Epidermal melanocyte (primary cell): ENCODE measurements at regions not wholly inside any gene's neighbourhood (a gene's known extent, or its start where the extent isn't known, plus 50 kb on each side); places are given as distances from the start of the nearest gene placed in this dataset.

Experiments used
- DNase-seq: peaks from one replicate; pipeline ENCODE4 v3.0.0; 2011; ENCODE audit warnings: low spot score; ENCODE audit not compliant: insufficient read length

DNA sequence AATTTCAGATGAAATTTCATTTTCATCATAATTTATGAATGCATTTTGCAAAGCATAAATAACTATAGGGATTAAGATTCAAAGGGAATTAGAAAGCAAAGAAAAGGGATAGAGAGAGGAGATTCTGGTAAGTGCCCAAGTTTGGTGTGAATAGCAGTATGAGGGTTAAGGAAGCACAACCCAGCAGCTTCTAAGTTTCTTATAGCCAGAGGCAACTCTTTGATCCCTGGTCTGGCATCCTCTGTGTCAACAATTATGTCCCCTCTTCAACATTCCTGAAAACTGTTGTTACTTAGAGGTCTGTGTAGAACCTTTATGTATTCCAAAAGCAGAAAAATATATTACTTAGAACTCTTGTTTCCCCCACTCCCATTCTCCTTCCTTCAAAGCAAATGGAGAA is 171.6 kb upstream of the SATB2 start:
- no peak for DNase-seq

DNA sequence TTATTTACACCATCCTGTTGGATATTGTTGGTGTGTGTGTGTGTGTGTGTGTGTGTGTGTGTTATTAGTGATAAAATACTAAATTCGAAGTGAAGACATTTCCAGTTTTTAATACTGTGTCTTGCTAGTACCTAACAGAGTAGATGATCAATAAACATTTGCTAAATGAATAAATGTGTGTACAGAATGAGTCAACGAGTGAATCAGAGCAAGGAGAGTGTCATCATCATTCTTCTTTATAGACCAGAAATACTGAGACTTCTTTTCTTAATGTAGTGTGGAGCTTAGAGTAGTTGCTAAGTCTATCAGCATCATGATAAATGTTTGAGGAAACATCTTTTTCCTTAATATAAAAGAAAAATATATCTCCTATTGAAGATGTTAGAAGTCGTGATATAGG is 169.7 kb upstream of the SATB2 start:
- no peak for DNase-seq

DNA sequence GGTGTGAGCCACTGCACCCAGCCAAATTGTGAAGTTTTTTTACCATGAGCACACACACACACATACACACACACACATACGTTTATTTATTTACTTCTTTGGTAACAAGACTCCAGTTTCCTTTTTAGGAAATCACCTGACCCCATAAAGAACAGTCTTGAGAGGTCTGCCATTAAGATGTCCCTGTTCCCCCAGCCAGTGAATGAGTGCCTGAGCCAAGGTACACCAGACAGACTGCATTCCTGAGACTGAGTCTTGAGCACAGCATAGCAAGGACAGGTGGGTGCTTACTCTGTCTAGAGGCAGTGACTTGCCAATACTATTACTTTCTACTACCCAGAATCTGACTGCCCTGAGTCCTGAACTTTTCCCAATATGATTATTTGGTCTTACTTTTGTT is 167.2 kb upstream of the SATB2 start:
- no peak for DNase-seq

DNA sequence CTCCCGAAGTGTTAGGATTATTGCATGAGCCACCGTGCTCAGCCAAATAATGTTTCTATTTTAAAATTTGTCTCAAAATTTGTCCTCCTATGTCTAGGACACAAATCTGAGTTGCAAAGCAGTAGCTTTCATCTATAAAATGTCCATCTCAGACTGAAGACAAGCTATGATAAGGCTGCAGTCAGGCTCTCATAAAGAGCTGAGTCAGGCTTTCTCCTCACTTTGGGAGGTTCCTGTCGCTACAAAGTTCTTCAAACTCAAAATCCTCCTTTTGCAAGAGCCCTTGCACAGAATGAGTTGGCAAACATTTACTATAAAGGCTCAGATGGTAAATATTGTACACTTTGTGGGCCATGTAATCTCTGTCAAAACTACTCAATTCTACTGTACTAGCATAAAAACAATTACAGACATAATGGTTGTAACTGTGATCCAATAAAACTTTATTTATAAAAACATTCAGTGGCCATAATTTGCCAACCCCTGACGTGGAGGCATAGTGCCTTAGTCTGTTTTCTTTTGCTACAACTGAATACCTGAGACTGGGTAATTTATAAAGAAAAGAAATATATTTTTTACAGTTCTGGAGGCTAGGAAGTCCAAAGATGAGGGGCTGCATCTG is 154.9 kb upstream of the SATB2 start:
- no peak for DNase-seq

DNA sequence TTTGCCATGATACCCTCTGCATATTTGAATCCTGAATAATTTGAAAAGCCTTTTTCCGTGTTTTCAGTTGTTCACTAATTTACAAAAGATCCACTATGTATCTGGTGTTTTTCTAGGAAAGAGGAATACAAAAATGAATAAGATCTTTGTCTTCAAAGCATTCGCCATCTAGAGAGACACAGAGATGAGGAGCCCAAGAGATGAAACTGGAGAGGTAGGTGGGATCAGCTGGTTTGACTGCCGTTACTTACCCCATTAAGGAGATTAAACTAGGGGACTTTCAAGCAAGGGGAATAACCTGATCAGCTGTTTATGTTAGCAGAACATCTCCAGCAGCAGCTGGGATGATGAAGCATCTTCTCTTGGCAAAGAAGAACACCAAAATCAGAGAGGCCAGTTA is 150.2 kb upstream of the SATB2 start:
- DNase-seq = no peak

DNA sequence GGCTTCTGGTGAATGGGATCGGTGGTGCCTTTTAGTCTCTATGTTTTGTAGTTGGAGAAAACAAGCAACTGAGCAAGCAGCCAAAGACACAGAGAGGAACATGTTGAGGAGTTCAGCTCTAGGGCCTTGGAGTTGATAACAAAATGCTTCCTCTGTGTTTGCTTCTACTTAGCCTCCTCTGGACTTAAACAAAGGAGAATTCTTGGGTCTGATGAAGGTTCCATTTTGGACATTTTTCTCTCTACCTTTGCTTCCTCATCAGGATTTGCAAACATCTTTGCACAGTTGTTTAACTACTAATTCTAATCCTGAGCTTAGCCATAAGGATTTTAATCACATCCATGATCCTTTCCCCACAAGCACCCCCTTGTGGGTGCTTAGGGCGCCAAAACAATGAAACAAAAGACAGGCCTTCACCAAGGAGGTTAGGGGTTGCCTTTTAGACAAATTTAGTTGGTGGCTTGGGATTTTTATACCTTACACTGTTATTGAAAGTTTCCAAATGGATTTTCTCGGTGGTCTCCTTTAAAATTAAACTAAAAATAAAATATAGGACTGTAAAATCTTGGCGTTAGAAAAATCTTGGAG is 148.5 kb upstream of the SATB2 start:
- no peak for DNase-seq

DNA sequence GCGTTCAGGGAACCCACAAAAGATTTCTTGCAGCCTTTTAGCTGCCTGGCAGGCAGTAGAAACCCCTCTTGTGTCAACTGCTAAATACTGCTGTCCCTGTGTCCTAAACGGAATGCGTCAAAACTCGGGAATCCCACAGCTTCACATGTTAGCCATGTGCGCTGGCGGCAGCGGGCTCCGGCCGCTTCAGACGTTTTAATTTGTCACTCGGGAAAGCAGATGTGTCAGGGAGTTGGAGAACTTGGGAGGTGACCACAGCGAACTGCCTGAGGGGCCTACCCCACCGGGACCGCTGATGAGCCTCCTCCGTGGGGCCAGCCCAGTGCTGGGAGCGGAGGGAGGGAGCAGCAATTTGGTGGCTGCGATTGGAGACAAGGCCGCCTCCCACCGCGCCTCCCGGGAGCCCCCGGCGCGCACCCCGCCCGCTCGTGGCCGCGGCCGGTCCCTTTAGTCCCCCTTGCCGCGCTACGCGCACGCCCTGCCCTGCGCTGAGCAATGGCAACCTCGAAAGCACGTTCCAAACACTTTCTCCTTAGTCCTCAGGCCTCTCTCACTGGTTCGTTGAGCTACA is 146.1 kb upstream of the SATB2 start:
- DNase-seq = peak; percentile 22

DNA sequence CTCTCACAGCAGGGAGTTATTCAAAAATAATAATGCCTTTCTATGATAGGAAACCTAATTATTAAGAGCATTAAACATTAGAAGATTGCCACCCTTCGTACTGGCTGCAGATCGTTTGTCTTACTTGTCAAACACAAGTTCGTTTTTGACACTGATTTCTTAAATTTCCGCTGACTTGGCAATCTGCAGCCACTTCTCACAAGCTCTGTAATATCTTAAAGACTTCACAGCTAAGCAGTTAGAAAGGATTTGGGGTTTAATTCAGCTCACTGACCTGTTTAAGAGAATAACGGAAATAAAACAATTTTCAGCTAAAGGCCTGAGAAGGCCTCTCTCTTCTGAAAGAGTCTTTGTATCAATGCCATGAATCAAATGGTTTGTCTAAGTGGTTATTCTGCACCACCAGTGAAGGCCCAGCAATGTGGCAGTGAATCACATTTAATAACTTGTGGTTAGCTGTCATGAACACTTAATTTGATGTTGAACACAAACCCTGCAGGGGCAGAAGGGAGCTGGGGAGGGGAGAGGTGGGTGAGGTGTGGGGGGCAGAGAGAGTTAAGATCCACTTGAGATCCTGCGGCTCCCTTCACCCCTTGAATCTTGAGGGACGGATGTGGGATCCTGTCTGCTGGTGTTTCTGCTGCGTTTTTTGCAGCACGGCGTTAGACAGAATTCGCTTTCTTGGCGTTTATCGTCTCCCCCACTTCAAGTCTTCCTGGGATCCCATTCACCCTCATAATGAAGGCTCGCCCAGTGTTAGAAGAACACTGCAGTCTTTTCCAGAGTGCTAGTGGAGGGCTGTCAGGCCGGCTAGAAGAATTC is 145.4 kb upstream of the SATB2 start:
- DNase-seq = peak; percentile 40

DNA sequence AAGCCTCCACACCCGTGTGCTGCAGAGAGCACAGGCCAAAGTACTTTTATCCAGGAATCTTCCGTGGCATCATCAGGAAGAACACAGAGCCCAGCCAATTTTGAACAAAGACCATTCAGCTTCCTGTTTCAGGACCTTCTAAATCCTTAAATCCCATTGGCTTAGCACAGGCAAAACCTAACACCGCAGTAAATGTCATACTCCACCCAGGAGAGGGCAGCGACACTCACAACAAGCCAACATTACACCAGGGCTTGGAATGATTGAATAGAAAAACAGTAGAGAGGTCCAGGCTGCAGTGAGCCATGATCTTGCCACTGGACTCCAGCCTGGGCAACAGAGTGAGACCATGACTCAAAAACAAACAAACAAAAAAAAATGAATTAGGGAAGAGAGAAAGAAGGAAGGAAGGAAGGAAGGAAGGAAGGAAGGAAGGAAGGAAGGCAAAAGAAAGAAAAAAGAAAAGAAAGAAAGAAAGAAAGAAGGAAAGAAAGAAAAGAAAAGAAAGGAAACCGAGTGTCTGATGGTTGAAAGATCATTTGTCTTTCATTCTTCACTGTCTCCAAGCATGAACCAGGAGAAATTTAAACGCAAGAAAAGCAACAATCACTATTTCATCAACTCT is 144.6 kb upstream of the SATB2 start:
- no peak for DNase-seq

DNA sequence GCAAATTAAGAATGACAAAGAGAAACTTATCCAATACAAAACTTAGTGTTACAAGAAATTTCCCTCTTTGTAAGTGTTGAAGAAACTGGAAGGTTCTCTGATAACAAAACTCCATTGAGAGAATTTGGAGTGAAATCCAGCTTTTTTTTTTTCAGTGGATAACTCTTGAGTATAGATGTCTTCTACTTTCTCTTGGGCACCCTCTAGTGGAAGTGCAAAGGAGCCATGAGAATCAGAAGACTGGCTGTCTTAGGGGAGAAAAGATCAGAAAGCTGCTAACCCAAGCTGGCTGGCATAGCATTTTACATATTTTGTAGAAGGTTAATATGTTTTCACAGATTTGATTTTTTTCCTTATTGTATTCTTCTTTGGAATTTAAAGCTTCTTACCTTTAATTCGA is 138.8 kb upstream of the SATB2 start:
- no peak for DNase-seq

DNA sequence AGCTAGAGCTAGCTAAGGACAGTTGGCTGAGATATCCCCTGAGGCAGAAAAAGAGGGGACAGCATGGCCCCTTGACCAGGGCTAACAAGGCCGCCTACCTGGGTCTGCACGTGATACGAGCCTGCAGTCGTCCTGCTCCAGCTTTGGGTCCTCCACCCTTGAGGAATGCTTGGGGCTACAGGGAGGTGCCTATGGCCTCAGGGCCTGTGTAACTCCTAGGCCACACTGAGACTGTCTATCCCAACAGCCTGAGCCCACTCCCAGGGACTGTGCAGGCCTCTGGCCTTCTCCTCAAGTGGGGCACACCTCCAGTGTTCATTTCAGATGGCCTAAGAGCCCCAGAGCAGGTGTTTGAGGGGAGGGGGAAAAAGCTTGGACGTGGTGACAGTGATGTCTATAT is 136.7 kb upstream of the SATB2 start:
- no peak for DNase-seq

DNA sequence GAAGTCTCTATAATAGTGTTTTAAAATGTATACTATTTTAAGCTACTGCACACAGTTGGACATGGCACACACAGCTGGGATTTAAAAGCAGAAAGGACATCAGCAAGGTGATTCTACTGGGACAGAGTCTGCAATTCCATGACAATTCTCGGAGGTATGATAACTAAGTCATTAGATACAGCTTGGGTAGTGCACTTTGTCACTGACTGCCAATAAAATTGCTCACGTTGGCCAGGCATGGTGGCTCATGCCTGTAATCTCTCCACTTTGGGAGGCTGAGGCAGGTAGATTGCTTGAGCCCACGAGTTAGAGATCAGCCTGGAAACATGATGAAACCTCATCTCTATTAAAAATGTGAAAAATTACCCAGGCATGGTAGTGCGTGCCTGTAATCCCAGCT is 134.1 kb upstream of the SATB2 start:
- DNase-seq = no peak

DNA sequence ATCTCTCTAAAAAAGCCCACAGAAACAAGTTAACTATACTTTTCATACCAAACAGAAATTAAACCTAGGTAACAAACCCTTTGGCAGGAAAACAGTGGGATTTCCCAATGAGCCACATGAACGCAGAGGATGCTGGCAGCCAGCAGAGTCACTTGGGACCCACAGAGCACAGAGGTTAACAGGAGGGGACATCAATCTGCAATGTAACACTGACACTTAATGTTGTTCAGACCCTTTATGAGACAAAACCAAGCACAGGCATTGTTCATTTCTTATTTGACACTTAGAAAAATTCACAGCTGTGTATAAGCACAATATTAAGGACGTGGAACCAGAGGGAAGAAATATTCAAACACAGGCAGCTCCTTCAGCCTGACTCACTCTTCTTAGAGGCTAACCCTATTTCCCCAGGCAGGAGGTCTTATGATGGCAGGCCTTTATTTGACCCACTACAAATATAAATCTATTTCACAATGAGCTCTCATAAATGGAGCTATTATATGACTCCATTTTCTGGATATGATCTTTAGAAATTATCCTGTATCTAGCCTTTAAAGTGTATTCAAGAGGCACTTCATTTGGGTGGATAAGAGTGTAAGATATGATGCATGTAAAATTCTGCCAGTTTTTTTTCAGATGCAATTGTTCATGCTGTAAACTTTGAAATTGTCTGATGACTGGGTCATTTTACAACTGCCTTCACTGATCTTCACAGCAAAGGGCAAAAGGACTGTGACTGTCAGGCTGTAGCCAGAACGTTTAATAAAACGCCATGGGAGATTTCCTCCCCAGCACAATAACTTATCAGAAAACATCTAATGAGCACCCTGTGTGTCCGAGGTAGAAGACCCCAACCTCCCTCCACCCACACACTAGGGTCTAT is 132.8 kb upstream of the SATB2 start:
- no peak for DNase-seq

DNA sequence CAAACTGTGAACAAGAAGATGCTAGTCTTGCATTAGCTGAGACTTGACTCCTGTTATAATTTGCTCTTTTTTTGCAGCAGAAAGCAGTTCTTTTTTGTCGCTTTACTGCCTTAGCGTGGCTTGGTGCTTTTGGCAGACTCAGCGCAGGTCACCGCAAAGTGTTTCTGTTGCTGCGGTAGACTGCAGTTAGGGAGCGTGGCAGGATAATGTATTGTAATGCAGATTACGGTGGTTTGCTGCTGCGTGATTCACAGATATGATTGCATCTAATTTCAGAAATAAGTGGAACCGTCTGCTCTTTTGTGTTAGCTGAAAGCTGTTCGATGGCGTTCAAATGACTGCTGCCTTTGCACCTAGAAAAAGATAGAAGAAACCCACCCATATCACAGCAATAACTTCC is 131.6 kb upstream of the SATB2 start:
- no peak for DNase-seq

DNA sequence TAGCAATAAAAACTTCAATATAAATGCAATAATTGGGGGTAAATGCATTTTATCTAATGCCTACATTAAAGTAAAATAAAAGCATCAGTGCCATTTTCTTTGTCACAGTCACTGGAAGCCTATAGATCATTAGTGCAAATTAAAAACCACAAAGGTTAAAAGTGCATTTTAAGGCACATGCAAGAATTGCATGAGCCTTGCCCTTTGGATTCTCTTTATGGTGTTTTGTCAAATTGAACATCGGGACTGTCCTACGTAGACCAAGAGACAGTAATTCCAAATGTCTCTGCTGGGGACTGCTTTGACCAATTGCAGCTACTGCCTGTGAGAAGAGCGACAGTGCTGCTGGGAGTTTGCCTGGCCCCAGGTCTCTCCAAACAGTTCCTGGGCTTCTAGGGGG is 130.3 kb upstream of the SATB2 start:
- DNase-seq = no peak

DNA sequence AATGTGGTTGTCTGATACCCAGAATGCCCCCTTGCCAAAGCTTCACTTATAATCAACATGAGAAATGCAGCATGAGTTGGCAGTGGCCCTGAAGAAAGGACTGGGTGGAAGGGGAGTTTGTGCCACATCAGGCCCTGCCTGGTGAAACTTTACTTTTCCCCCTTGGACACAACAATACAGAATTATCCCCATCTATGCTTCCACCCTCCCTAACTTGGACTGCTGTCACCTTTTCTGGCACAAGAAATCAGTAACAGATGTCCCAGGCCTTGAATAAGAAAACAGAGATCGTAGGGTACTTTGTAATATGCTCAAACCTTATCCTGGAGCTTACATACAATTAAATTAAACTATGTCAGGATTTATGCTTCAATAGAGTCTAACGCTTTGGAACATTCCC is 128.9 kb upstream of the SATB2 start:
- DNase-seq = no peak

DNA sequence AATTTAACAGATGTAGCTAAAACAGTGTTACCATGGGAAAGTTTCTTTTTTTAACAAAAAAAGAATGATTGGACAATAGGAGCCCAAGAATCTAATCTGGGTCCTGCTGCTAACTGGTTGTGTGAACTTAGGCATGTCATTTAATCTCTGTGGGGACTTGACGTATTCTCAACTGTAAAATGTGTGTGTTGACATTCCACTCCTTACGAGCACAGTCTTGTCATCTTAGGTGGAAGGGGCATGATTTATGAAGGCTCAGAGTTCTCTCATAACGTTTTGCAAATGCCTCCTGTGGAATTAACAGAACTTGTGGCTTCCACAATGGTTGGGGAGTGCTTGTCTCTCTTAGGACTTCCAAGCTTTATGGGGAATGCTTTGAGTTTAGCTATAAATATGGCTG is 125.9 kb upstream of the SATB2 start:
- no peak for DNase-seq

DNA sequence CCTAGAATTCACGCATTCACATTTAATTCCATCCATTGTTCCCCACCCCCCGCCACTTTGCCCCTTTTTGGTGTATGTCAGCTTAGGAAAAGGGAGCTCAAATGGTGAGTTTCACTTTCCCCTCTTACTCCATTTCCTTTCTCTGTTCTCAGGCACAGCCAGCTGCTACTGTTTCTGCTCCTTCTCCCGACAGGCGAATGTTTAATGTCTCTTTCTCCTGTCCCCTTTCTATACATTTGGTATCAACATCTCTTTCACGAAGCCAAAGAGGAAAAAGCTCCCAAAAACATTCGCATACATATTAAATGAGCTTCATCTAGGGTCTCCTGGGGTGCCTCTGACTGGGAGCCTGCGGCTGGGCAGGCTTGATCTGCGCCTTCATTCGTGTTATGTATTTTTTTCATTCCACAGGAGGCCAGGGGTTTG is 124.2 kb upstream of the SATB2 start:
- no peak for DNase-seq

DNA sequence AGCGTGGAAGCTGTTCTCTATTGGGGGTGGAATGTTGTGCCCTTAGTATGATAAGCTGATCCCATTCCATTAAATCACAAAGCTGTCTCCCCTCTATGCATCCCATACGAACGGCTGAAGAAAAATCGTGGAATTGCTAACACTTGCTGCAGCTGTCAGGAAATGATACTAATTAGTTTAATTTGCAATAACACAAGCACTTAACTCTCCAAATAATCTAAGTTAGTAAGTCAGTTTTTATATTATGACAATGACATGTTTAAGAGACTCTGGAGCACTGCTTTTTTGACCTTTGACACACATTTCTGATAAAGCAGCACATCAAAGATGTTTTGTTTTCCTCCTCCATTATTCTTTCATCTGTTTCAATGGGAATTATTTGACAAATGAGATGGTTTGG is 123.7 kb upstream of the SATB2 start:
- DNase-seq = no peak

DNA sequence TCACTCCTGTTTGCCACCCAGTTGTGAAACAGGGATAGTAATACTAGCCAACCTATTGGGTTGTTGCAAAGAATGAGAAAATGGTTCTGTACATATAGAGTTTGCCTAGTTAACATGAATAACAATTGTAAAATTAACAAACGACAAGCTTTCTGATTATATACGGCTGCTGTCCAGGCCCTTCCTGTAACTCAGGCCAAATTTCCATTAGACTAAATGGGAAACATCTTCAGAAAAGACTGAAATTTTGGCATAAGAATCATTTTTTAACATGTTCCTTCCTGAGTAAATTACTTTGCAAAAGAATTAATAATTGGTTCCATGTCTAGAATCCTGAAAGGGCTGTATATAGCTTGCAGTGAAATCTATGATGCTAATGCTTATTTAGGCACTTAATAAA is 117.7 kb upstream of the SATB2 start:
- DNase-seq = no peak

DNA sequence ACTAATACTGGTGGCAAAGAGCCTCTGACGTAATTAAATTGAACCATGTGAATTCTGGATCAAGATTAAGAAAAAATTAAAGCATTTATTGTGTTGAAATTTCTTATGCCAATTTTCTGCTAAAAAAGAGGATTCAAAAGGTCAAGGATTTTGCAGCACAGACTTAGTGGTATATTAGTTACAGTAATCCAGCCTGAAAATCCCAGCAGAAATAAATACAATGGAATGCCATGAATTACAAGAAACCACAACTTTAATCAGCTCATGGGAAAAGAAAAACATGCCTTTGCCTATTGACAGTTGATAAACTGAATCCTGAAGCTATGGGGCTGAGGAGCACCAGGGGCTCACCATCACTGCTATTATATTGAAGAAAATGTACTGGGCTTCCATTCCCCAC is 114.8 kb upstream of the SATB2 start:
- no peak for DNase-seq
